ENCODE measurements at regions not wholly inside any gene's neighbourhood (a gene's known extent, or its start where the extent isn't known, plus 50 kb on each side); places are given as distances from the start of the nearest gene placed in this dataset.
"Not testable (repeated sequence)": the region's sequence is repeated elsewhere in the genome, so short reads cannot be mapped to it uniquely, and the experiment has no call there.

DNA sequence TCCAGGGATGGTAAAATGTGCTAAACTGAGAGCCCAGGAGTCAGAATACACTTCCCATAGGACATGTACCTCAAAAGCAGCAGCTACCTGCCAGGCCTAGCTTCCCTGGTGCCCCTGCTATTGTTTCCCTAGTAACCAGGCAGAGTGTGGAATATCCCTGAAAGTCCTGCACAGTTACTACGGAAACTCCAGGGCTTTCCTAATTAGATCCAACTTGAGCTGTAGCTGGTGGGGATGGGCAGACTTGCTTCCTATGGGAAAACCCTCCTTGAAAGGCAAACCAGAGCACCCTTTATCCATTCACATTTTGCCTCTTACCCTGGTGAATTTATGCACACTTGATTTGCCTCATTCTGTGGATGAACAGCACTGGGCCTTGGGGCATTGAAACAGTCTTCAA, 559.9 kb upstream of the PBX1 start:
- Histone ChIP-seq H2BK120ac (ENCODE audit: low read depth, low read length) (no peak overlapping the region), H2AFZ (replicated peaks; ENCODE audit: low read length, poor library complexity) (no peak overlapping the region), H2BK15ac (ENCODE audit: low read depth, low read length) (no peak overlapping the region), H4K20me1 (ENCODE audit: insufficient read depth, low read length) (no peaks in the 10 kb centered on the region), H3K23ac (ENCODE audit: low read depth, low read length) (no peak overlapping the region), H3K14ac (replicated peaks; ENCODE audit: low read depth, low read length) (no peak overlapping the region), H4K91ac (ENCODE audit: insufficient read depth, low read depth, low read length) (no peak overlapping the region), H2BK5ac (ENCODE audit: low read depth, low read length, poor library complexity, severe bottlenecking) (no peak overlapping the region), H3K36me3 (ENCODE audit: control insufficient read depth, insufficient read depth, low read length) (no peaks in the 10 kb centered on the region), H3K4ac (ENCODE audit: low read depth, low read length) (no peak overlapping the region), H3K27ac (ENCODE audit: insufficient read depth, low read length) (no peak overlapping the region), H3K4me1 (ENCODE audit: control insufficient read depth, insufficient read depth, low read length) (no peaks in the 10 kb centered on the region), H3K18ac (ENCODE audit: low read depth, low read length) (no peak overlapping the region), H3K4me2 (ENCODE audit: low read depth, low read length) (no peak overlapping the region), H3K9me1 (ENCODE audit: insufficient read depth, low read length) (no peaks in the 10 kb centered on the region), H3K27me3 (ENCODE audit: control insufficient read depth, insufficient read depth, low read length) (no peaks in the 10 kb centered on the region), H4K5ac (ENCODE audit: low read depth, low read length) (no peak overlapping the region), H3K9me3 (ENCODE audit: control insufficient read depth, insufficient read depth, low read length) (peaks cover 5% of the 10 kb centered on the region; the same call in 1 of the 2 replicates), H2AK9ac (replicated peaks; ENCODE audit: low read depth, low read length, poor library complexity) (no peak overlapping the region), H3K9ac (ENCODE audit: low read depth, low read length) (no peak overlapping the region), H3K79me1 (ENCODE audit: low read depth in 1 of 2, low read length in 2 of 2) (no peaks in the 10 kb centered on the region), H2BK20ac (ENCODE audit: low read depth, low read length) (no peak overlapping the region), H2AK5ac (ENCODE audit: low read depth, low read length) (no peak overlapping the region), H4K8ac (ENCODE audit: low read depth in 2 of 2, low read length in 2 of 2) (no peak overlapping the region), H3K56ac (ENCODE audit: extremely low read depth, insufficient read depth, low read length) (no peak overlapping the region), H3K4me3 (ENCODE audit: insufficient read depth, low read depth, low read length) (no peak overlapping the region)
- no peak for TF ChIP-seq MAZ (IDR thresholded peaks at IDR 0.05; ENCODE audit: borderline replicate concordance, low read depth, low read length)
- no peak for TF ChIP-seq POLR2A (IDR thresholded peaks at IDR 0.05; ENCODE audit: low read depth, low read length)
- TF ChIP-seq FOS (IDR thresholded peaks at IDR 0.05; ENCODE audit: low read depth, low read length): no peak
- TF ChIP-seq, protein P1, sequence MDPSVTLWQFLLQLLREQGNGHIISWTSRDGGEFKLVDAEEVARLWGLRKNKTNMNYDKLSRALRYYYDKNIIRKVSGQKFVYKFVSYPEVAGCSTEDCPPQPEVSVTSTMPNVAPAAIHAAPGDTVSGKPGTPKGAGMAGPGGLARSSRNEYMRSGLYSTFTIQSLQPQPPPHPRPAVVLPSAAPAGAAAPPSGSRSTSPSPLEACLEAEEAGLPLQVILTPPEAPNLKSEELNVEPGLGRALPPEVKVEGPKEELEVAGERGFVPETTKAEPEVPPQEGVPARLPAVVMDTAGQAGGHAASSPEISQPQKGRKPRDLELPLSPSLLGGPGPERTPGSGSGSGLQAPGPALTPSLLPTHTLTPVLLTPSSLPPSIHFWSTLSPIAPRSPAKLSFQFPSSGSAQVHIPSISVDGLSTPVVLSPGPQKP (IDR thresholded peaks at IDR 0.05; ENCODE audit: borderline replicate concordance, low read depth, low read length): no peak
- TF ChIP-seq RFX5 (IDR thresholded peaks at IDR 0.05; ENCODE audit: low read depth, low read length): no peak
- CTCF ChIA-PET: no interaction called here
- dilution Hi-C loops (cut with HindIII; ENCODE audit: low sequenced_read_pairs, unreplicated experiment) (no loop called here), intact Hi-C loops (cut with micrococcal nuclease) (no loop called here), in situ Hi-C loops (cut with MboI; ENCODE audit: low sequenced_read_pairs) (no loop called here)
- WGBS, 2 experiments (ENCODE audit: extremely low coverage in 2 of 2, insufficient read length in 1 of 2): no CpG with 5 or more reads among the region's 1 CpG
- BruUV-seq (replicated peaks): no TSS peak
- POLR2A ChIA-PET (ENCODE audit: unreplicated experiment): no interaction called here
- ATAC-seq (ENCODE audit: low read depth) (no peak), DNase-seq (no peak)

DNA sequence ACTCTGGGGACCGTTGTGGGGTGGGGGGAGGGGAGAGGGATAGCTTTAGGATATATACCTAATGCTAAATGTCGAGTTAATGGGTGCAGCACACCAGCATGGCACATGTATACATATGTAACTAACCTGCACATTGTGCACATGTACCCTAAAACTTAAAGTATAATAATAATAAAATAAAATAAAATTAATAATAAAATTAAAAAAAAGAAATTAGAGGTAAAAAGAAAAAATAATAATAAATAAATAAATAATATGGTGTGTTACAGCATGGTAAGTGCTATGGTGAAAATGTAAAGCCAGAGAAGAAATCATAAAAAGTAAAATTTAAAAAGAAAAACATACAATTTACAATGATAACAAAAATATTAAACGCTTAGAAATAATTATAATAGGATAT, 552.8 kb upstream of the PBX1 start:
- BruUV-seq (replicated peaks); H4K8ac ChIP-seq (ENCODE audit: low read depth in 2 of 2, low read length in 2 of 2); H2AFZ ChIP-seq (replicated peaks; ENCODE audit: low read length, poor library complexity); H3K9ac ChIP-seq (ENCODE audit: low read depth, low read length); ATAC-seq (ENCODE audit: low read depth); H4K91ac ChIP-seq (ENCODE audit: insufficient read depth, low read depth, low read length); H3K23ac ChIP-seq (ENCODE audit: low read depth, low read length); H4K20me1 ChIP-seq (ENCODE audit: insufficient read depth, low read length); H2BK20ac ChIP-seq (ENCODE audit: low read depth, low read length); H3K36me3 ChIP-seq (ENCODE audit: control insufficient read depth, insufficient read depth, low read length); H3K4me3 ChIP-seq (ENCODE audit: insufficient read depth, low read depth, low read length); H3K18ac ChIP-seq (ENCODE audit: low read depth, low read length); H3K4me2 ChIP-seq (ENCODE audit: low read depth, low read length); H3K14ac ChIP-seq (replicated peaks; ENCODE audit: low read depth, low read length); H2BK120ac ChIP-seq (ENCODE audit: low read depth, low read length); H3K79me1 ChIP-seq (ENCODE audit: low read depth in 1 of 2, low read length in 2 of 2); POLR2A ChIA-PET (ENCODE audit: unreplicated experiment); H4K5ac ChIP-seq (ENCODE audit: low read depth, low read length); CTCF ChIA-PET; H3K9me1 ChIP-seq (ENCODE audit: insufficient read depth, low read length); H2BK5ac ChIP-seq (ENCODE audit: low read depth, low read length, poor library complexity, severe bottlenecking); intact Hi-C loops (cut with micrococcal nuclease); H3K27me3 ChIP-seq (ENCODE audit: control insufficient read depth, insufficient read depth, low read length); H3K27ac ChIP-seq (ENCODE audit: insufficient read depth, low read length); H3K56ac ChIP-seq (ENCODE audit: extremely low read depth, insufficient read depth, low read length); H3K4me1 ChIP-seq (ENCODE audit: control insufficient read depth, insufficient read depth, low read length); H2BK15ac ChIP-seq (ENCODE audit: low read depth, low read length); H3K4ac ChIP-seq (ENCODE audit: low read depth, low read length); H2AK9ac ChIP-seq (replicated peaks; ENCODE audit: low read depth, low read length, poor library complexity); DNase-seq; H2AK5ac ChIP-seq (ENCODE audit: low read depth, low read length); H3K9me3 ChIP-seq (ENCODE audit: control insufficient read depth, insufficient read depth, low read length); in situ Hi-C loops (cut with MboI; ENCODE audit: low sequenced_read_pairs); dilution Hi-C loops (cut with HindIII; ENCODE audit: low sequenced_read_pairs, unreplicated experiment): not testable (repeated sequence)
- no CpG with 5 or more reads among the region's 3 CpGs for WGBS, 2 experiments (ENCODE audit: extremely low coverage in 2 of 2, insufficient read length in 1 of 2)

Measured in IMR-90 (cell line).